ENCODE measurements at regions not wholly inside any gene's neighbourhood (a gene's known extent, or its start where the extent isn't known, plus 50 kb on each side); places are given as distances from the start of the nearest gene placed in this dataset.
"Not testable (repeated sequence)": the region's sequence is repeated elsewhere in the genome, so short reads cannot be mapped to it uniquely, and the experiment has no call there.

DNA sequence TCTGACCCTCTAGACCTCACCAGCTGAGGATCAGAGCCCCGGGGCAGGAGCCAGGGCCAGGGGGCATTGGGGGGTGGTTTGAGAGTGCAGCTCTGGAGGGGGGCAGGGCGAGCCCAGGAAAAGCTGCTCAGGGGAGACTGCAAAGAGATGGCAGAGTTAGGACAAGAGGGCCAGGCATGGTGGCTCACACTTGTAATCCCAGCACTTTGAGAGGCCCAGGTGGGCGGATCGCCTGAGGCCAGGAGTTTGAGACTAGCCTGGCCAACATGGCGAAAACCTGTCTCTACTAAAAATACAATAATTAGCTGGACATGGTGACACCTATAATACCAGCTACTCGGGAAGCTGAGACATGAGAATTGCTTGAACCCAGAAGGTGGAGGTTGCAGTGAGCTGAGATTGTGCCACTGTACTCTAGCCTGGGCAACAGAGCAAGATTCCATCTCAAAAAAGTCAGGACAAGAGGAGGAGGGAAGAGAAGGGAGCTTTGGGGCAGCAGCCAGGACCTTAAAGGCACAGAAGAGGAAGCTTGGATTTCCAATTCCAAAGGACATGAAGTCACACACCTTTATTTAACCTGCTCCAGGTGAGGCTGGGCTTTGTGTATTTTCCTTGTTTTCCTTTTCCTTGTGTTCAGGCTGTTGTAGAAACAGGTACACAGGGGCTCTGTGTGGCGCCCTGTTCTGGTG lies 180.5 kb upstream of the OSBPL11 start:
- DNase-seq; intact Hi-C loops (cut with DNase I); ATAC-seq: not testable (repeated sequence)

DNA sequence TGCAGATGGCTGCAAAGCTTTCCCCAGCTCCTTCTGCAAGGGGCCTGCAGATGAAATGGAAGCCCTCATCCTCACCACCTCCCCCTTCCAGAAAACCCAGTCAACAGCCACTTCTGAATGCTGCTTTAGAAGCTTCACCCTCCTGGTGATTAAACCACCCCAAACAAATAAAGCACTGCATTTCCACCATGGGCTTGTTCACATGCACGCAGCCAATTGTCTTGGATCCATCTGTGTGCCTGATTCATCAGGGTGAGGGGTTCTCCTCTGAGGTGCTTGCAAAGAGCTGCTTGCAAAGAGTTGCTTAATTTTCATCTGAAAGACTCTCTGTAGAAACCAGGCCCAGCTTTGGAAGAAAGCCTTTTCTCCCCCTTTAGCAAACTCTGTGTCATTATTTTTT lies 184.0 kb upstream of the OSBPL11 start:
- intact Hi-C loops (cut with DNase I); DNase-seq; ATAC-seq: not testable (repeated sequence)

DNA sequence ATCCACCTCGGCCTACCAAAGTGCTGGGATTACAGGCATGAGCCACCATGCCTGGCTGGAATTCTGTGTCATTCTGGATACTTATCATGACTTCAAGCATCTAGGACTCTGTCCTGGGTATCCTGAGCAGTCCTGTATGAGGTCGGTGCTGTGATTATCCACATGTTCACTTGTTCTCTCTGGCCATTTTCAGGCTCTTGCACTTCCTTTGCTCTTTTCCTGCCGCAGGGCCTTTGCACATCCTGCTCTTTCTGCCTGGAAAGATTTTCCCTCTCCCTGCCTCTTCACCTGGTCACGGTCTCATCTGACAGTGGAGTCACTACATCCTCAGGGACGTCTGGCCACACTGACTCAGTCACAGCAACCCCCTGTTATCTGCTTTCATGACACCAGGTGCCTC lies 184.6 kb upstream of the OSBPL11 start:
- intact Hi-C loops (cut with DNase I); DNase-seq; ATAC-seq: not testable (repeated sequence)

DNA sequence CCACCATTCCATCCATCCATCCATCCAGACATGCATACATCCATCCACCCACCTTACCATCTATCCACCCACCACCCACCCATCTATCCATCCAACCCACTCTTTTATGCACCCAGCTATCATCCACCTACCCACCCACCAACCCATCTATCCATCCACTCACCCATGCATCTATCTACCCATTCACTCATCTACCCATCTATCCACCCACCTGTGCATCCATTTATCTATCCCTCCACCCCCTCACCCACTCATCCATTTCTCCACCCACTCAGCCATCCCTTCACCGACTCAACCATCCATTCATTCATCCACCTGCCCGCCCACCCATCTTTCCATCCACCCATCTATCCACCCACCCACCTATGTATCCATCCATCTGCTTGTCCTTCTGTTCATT lies 186.4 kb upstream of the OSBPL11 start:
- intact Hi-C loops (cut with DNase I); ATAC-seq; DNase-seq: not testable (repeated sequence)

DNA sequence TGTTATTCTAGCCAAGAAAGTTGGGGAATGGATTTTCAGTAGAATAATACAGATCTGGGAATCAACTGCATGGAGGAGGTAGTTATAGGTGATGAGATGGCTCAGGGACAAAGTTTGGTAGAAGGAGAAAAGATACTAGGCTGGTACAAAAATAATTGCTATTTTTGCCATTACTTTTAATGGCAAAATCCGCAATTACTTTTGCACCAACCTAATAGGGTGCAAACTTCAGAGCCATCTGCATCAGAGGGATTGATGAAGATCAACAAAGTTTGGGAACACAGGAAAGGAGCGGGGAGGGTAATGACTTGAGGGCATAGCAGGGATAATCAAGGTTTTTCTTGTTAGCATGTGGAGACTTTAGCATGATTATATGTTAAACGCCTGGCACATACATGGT lies 178.7 kb upstream of the ROPN1B start:
- DNase-seq; intact Hi-C loops (cut with DNase I); ATAC-seq: not testable (repeated sequence)

DNA sequence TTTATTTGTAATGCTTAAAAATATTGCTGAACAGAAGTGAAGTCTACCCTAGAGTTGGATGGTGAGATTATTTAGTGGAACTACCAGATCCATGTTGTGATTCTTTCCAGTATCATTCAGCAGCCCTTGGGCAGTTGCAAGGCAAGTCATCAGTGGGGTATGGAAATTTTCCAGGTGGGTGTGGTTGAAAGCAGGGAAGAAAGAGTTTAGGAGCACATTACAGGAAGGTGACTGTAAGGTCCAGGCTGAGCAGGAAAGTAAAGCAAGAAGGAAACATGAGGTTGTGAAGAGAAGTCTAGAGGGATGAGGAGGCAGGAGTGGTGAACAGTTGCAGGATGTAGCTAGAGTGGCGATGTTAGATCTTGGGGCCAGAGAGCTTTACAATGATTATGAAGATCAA lies 178.0 kb upstream of the ROPN1B start:
- ATAC-seq; intact Hi-C loops (cut with DNase I); DNase-seq: not testable (repeated sequence)

DNA sequence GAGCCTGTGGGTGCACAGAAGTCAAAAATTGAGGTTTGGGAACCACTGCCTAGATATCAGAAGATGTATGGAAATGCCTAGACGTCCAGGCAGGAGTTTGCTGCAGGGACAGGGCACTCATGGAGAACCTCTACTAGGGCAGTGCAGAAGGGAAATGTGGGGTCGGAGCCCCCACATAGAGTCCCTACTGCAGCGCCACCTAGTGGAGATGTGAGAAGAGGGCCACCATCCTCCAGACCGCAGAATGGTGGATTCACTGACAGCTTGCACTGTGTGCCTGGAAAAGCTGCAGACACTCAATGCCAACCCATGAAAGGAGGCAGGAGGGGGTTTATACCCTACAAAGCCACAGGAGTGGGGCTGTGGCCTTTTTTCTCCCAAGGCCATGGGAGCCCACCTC lies 159.0 kb upstream of the ROPN1B start:
- DNase-seq; ATAC-seq; intact Hi-C loops (cut with DNase I): not testable (repeated sequence)

DNA sequence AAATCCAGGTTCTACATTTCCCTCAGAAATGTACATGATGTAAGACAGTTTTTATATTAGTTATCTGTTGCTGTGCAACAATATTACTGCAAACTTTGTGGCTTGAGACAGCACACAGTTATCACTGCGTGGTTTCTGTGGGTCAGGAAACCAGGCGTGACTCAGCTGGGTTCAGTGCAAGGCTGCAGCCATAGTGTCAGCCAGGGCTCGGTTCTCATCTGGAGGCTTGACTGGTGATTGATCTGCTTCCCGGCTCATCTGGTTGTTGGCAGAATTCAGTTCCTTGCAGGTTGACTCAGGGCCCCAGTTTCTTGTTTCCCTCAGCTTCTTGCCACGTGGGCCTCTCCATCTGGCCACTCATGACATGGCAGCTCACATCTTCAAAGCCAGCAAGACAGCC lies 146.8 kb upstream of the ROPN1B start:
- ATAC-seq; DNase-seq; intact Hi-C loops (cut with DNase I): not testable (repeated sequence)

DNA sequence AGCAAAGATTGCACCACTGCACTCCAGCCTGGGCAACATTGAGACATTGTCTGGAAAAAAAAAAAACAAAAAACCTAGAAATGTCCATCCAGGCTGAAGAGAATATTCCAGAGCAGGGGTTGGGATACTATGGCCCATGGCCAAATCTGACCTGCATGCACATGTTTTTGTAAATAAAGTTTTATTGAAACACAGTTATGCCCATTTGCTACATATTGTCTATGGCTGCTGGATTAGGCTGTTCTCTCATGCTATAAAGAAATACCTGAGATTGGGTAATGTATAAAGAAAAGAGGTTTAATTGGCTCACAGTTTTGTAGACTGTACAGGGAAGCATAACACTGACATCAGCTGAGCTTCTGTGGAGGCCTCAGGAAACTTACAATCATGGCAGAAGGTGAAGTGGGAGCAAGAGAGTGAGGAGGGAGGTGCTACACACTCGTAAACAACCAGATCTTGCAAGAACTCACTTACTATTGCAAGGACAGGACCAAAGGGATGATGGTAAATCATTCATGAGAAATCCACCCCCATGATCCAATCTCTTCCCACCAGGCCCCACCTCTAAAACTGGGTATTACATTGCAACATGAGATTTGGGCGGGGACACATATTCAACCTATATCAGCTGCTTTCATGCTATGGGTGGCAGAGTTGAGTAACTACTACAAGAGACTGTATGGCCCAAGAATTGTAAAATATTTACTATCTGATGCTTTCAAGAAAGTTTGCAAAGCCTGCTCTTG lies 137.8 kb upstream of the ROPN1B start:
- intact Hi-C loops (cut with DNase I) = not testable (repeated sequence)

DNA sequence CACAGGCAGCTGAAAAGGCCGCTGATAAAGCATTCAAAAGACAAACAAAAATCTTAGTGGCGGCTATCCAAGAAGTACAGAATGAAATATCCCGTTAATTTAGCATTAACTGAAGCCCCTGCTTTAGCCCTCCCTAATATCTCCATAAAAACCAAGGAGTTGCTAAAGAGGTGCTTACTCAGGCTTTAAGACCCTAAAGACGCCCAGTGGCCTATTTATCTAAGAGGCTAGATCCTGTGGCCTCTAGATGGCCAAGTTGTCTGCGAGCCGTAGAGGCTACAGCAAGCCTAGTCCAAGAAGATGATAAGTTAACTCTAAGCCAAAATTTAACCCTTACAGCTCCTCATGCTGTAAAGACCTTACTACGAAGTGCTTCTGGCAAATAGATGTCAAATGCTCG lies 133.4 kb upstream of the ROPN1B start:
- ATAC-seq; intact Hi-C loops (cut with DNase I); DNase-seq: not testable (repeated sequence)

More for the DNA sequence above, 137.8 kb upstream of the ROPN1B start:
- not testable (repeated sequence) for DNase-seq, ATAC-seq

DNA sequence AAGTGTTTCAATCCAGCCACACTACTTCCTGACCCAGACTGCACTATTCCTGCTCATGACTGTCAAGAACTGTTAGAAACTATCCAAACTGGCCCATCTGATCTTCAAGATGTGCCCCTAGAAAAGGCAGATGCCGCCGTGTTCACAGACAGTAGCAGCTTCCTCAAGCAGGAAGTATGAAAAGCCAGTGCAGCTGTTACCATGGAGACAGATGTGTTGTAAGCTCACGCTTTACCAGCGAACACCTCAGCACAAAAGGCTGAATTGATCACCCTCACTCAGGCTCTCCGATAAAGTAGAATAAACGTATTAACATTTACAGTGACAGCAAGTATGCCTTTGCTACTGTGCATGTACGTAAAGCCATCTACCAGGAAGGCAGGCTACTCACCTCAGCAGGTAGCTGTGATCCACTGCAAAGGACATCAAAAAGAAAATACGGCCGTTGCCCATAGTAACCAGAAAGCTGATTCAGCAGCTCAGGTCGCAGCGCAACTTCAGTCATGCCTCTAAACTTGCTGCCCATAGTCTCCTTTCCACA lies 132.9 kb upstream of the ROPN1B start:
- ATAC-seq; DNase-seq; intact Hi-C loops (cut with DNase I): not testable (repeated sequence)

DNA sequence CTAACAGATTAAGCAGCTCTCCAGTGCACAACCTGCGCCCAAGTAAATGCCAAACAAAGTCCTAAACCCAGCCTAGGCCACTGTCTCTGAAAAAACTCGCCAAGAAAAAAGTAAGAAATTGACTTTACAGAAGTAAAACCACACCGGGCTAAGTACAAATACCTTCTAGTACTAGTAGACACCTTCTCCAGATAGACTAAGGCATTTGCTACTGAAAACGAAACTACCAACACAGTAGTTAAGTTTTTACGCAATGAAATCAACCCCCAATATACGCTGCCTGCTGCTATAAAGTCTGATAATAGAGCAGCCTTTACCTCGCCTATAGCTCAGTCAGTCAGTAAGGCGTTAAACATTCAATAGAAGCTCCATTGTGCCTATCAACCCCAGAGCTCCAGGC lies 132.2 kb upstream of the ROPN1B start:
- DNase-seq; ATAC-seq; intact Hi-C loops (cut with DNase I): not testable (repeated sequence)

DNA sequence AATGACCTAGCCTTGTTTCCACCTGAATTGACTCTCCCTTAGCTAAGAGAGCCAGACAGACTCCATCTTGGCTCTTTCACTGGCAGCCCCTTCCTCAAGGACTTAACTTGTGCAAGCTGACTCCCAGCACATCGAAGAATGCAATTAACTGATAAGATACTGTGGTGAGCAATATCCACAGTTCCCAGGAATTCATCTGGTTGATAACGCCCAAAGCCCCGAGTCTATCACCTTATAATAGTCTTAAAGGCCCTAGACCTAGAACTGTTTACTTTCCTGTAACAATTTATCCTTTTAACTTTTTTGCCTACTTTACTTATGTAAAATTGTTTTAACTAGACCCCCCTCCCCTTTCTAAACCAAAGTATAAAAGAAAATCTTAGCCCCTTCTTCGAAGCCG lies 130.1 kb upstream of the ROPN1B start:
- DNase-seq; ATAC-seq; intact Hi-C loops (cut with DNase I): not testable (repeated sequence)

DNA sequence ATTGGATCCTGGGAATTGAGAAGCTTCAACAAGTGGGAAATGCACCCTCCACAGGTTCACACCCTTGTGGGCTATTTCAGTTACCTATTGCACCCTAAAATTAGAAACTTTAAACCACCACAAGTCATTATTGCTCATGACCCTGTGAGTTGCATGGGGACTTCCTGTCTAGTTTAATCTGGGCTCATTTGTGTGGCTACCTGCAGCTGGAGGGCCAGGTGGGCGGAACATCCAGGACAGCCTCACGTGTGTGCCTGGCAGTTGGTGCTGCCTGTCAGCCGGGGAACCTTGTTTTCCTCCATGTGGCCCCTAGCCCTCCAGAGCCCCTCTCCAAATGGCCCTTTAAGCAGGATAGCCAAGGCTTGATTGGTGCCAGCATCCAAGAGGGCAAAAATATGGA lies 128.5 kb upstream of the ROPN1B start:
- DNase-seq; intact Hi-C loops (cut with DNase I); ATAC-seq: not testable (repeated sequence)

DNA sequence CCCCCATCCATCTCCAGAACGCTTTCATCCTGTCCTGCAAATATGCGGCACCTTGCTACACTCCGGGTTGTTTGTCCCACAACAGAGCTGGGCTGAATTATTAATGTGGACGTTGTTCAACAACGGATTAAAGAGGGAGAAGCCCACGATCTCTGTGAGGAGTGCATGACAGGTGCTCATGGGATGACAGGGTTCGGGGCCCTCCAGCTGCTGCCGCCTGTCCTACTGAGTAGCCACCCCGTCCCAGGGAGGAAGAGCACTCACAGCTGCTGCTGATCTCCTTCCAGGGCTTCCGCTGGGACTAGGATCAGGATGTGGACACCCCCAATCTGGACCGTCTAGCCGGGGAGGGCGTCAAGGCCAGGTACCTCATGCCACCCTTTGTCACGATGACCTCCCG lies 121.0 kb upstream of the ROPN1B start:
- DNase-seq; ATAC-seq; intact Hi-C loops (cut with DNase I): not testable (repeated sequence)

DNA sequence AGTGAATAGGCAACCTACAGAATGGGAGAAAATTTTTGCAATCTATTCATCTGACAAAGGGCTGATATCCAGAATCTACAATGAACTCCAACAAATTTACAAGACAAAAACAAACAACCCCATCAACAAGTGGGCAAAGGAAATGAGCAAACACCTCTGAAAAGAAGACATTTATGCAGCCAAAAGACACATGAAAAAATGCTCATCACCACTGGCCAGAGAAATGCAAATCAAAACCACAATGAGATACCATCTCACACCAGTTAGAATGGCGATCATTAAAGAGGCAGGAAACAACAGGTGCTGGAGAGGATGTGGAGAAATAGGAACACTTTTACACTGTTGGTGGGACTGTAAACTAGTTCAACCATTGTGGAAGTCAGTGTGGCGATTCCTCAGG lies 114.0 kb upstream of the ROPN1B start:
- intact Hi-C loops (cut with DNase I); DNase-seq; ATAC-seq: not testable (repeated sequence)

DNA sequence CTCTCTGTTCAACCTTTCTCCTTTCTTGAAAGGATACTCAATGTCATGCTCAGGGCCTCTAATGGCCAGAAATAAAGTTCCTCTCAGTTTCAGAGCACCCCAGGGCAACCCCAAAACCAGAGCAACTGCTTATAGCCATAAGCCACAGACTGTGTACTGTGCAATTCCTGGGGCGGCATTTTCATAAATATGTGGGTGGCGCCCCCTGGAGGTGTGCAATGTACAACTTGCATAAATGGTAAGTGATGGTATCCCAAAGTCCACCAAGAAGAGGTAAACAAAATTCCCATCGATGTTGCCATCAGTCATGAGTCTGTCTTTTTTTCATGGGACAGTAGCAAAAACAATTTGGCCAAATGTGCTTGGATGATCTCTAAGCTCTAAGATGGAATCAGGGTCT lies 108.4 kb upstream of the ROPN1B start:
- DNase-seq; ATAC-seq; intact Hi-C loops (cut with DNase I): not testable (repeated sequence)

DNA sequence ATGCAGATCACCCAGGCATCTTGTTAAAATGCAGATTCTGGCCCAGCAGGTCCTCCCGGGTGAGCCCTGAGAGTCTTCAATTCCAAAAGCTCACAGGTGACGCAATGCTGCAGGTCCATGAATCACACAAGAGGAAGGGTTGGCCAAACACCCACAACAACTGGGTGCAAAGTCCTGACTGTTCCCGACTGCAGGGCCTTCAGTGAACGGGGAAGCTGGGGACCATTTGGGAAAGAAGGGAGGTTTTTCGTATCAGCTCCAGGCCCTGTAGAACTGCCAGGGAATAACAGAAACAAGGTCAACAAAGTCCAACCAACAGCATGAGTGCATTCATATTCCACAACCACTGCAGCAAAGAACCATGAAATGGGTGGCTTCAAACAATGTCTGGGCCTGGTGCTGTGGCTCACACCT lies 106.1 kb upstream of the ROPN1B start:
- ATAC-seq; DNase-seq; intact Hi-C loops (cut with DNase I): not testable (repeated sequence)

DNA sequence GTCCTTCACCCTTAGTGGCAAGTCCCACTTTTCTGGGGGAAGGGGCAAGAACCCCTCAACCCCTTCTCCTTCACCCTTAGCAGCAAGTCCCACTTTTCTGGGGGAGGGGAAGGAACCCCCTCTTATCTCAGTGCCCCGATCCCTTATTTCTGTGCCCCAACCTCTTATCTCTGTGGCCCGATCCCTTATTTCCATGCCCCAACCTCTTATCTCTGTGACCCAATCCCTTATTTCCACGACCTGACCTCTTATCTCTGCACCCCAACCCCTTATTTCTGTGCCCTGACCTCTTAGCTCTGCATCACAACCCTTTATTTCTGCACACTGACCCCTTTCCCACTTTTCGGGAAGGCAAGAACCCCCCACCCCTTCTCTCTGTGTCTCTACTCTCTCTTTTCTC lies 104.4 kb upstream of the ROPN1B start:
- DNase-seq; intact Hi-C loops (cut with DNase I); ATAC-seq: not testable (repeated sequence)

DNA sequence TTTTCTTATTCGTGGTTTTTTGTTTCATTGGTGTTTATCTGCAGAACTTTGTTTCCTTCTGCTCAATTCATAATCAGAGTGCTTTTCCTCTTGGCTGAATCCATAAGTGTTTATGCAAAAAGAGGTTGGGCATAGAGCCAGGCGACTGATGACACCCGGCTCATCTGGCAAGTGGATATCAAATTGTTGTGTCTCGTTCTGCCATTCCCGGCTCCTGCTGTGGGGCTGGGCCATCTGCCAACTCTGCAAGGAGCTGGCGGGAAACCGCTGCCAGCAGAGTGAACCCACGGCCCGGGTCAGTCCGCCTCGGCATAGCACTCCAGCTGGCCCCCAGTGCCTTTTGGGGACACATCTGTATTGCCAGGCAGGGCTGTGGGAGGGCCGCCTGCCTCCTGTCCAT lies 83.0 kb upstream of the ROPN1B start:
- intact Hi-C loops (cut with DNase I) = not testable (repeated sequence)
- peak; percentile 85 for DNase-seq
- ATAC-seq = peak; percentile 49 to 78
